MM.1S (cell line): ENCODE measurements at regions not wholly inside any gene's neighbourhood (a gene's known extent, or its start where the extent isn't known, plus 50 kb on each side); places are given as distances from the start of the nearest gene placed in this dataset.

Experiments
- EZH2phosphoT487 ChIP-seq: fragments of 300-600 bp; sonication (generic); IDR thresholded peaks from 2 replicates; pipeline ENCODE4 v1.6.1; 2018; ENCODE audit warnings: antibody characterized with exemption, low read length
- TF ChIP-seq, protein P1 (sequence below): fragments of 300-600 bp; sonication (generic); IDR thresholded peaks from 2 replicates; pipeline ENCODE4 v1.5.1; 2016; ENCODE audit warnings: antibody characterized with exemption, low read length, mixed read lengths

DNA sequence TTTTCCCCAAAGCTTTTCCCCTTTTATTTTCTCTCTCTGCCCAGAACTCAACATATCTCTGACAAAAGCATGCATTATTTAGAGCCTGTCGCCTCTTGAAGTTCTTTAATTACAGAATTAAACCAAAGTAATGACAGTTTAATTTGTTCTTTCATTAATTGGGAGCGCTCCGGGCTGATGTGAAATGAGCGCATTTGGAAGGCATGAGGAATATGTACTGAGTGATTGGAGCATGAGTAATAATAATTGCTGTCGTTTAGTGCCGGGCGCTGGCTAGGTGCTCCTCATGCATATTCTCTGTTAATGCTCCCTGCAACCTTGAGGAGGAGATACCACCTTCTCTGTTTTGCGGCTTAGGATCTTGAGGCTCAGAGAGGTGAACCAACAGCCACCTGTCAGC is 120.5 kb downstream of the SLC25A47 start:
- TF ChIP-seq, protein P1, sequence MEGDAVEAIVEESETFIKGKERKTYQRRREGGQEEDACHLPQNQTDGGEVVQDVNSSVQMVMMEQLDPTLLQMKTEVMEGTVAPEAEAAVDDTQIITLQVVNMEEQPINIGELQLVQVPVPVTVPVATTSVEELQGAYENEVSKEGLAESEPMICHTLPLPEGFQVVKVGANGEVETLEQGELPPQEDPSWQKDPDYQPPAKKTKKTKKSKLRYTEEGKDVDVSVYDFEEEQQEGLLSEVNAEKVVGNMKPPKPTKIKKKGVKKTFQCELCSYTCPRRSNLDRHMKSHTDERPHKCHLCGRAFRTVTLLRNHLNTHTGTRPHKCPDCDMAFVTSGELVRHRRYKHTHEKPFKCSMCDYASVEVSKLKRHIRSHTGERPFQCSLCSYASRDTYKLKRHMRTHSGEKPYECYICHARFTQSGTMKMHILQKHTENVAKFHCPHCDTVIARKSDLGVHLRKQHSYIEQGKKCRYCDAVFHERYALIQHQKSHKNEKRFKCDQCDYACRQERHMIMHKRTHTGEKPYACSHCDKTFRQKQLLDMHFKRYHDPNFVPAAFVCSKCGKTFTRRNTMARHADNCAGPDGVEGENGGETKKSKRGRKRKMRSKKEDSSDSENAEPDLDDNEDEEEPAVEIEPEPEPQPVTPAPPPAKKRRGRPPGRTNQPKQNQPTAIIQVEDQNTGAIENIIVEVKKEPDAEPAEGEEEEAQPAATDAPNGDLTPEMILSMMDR: no peak
- no peak for TF ChIP-seq EZH2phosphoT487
